ENCODE measurements at regions not wholly inside any gene's neighbourhood (a gene's known extent, or its start where the extent isn't known, plus 50 kb on each side); places are given as distances from the start of the nearest gene placed in this dataset.

- TF ChIP-seq, protein P1, sequence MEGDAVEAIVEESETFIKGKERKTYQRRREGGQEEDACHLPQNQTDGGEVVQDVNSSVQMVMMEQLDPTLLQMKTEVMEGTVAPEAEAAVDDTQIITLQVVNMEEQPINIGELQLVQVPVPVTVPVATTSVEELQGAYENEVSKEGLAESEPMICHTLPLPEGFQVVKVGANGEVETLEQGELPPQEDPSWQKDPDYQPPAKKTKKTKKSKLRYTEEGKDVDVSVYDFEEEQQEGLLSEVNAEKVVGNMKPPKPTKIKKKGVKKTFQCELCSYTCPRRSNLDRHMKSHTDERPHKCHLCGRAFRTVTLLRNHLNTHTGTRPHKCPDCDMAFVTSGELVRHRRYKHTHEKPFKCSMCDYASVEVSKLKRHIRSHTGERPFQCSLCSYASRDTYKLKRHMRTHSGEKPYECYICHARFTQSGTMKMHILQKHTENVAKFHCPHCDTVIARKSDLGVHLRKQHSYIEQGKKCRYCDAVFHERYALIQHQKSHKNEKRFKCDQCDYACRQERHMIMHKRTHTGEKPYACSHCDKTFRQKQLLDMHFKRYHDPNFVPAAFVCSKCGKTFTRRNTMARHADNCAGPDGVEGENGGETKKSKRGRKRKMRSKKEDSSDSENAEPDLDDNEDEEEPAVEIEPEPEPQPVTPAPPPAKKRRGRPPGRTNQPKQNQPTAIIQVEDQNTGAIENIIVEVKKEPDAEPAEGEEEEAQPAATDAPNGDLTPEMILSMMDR (IDR thresholded peaks at IDR 0.05; ENCODE audit: low read length) = no peak
- TF ChIP-seq EZH2 (optimal IDR thresholded peaks at IDR 0.05; ENCODE audit: low read depth, low read length) (no peak), EZH2phosphoT487 (IDR thresholded peaks at IDR 0.05; ENCODE audit: low read length) (no peak)
These were observed 306.9 kb downstream of the BCL11A start for GRCh38 chr2:60246583-60246982.

All from MM.1S (cell line).